Psoas muscle (tissue), 7 donors: ENCODE measurements at regions not wholly inside any gene's neighbourhood (a gene's known extent, or its start where the extent isn't known, plus 50 kb on each side); places are given as distances from the start of the nearest gene placed in this dataset.

Source experiments
- ATAC-seq, 4 donors: fragments of 200-7000 bp; cut with Tn5 transposase; one replicate each; pipeline ENCODE4 v1.9.1; 2020; ENCODE audit warnings: moderate library complexity in 3 of 4, mild to moderate bottlenecking in 2 of 4
- DNase-seq, 2 donors: peaks; one replicate each; pipeline ENCODE4 v3.0.0-alpha.2; 2020
- H3K27ac ChIP-seq: fragments of 200-600 bp; one replicate; pipeline ENCODE4 v1.8.0; 2022
- H3K27me3 ChIP-seq, 3 donors: fragments of 200-600 bp in 1 of 3; one replicate each; pipeline versions ENCODE4 v1.6.1 to v1.8.0; 2013 to 2022; ENCODE audit warnings: low read length in 2 of 3, mild to moderate bottlenecking in 2 of 3, moderate library complexity in 1 of 3; ENCODE audit not compliant: insufficient read depth in 3 of 3
- H3K36me3 ChIP-seq, 2 donors: fragments of 200-600 bp in 1 of 2; one replicate each; pipeline versions ENCODE4 v1.6.1 to v1.8.0; 2013 to 2022; ENCODE audit warnings: low read depth in 1 of 2, mild to moderate bottlenecking in 1 of 2, moderate library complexity in 1 of 2; ENCODE audit not compliant: insufficient read depth in 1 of 2
- H3K4me1 ChIP-seq: fragments of 200-600 bp; one replicate; pipeline ENCODE4 v1.8.0; 2022
- H3K4me3 ChIP-seq: fragments of 200-600 bp; one replicate; pipeline ENCODE4 v1.8.0; 2022; ENCODE audit warnings: mild to moderate bottlenecking
- H3K9me3 ChIP-seq: fragments of 200-600 bp; one replicate; pipeline ENCODE4 v1.8.0; 2022
- CTCF ChIP-seq: fragments of 200-600 bp; IDR thresholded peaks from one replicate; pipeline ENCODE4 v1.8.0; 2022; ENCODE audit warnings: antibody characterized with exemption
- WGBS, 3 donors: extraction: QIAGEN DNeasy Blood & Tissue Kit; methylation state at CpG; one replicate each; pipeline versions ENCODE4 v1.1.6 to v1.1.7; 2013; 5-methylcytosine and 5-hydroxymethylcytosine counted together
- intact Hi-C, 2 donors: fragments of 100-400 bp; cut with DNase I; formaldehyde crosslinking; loops; one replicate each; pipeline versions ENCODE4 v1.11.0 to v1.14.2; 2022
- donor health status: healthy with polysubstance abuse.
- donor health status: DM: no; HTN: no; CAD: no; lungs with moderate emphysema.
- donor health status: Bipolar disorder and iron deficiency.
- donor health status: healthy.
- donor health status: DM: yes; HTN: yes; CAD: no.
- donor health status: DM: no; HTN: no; CAD: no.
- donor health status: DM: yes; HTN: yes; CAD: no.

GRCh38 chr5:166083183-166083959, 2208.1 kb upstream of the WWC1 start:
- no peak for DNase-seq
- H3K36me3 ChIP-seq, result no peaks in the 10 kb centered on the region
- H3K27me3 ChIP-seq, result no peaks in the 10 kb centered on the region
- ATAC-seq, result no peak
- no peak for TF ChIP-seq CTCF
- H3K4me3 ChIP-seq, result no peak overlapping the region
- H3K9me3 ChIP-seq, result no peaks in the 10 kb centered on the region
- intact Hi-C loops, result no loop called here
- H3K27ac ChIP-seq, result no peak overlapping the region
- WGBS, 3 donors, result 28 to 34% (median 28%) methylated on average over 11 of the region's 11 CpGs
- no peaks in the 10 kb centered on the region for H3K4me1 ChIP-seq

- intact Hi-C loops, result no loop called here
- H3K36me3 ChIP-seq, result no peaks in the 10 kb centered on the region
- no peak for TF ChIP-seq CTCF
- ATAC-seq (no peak), DNase-seq (no peak)
- H3K4me1 ChIP-seq, result no peaks in the 10 kb centered on the region
- H3K27ac ChIP-seq, result no peak overlapping the region
- no peak overlapping the region for H3K4me3 ChIP-seq
- H3K27me3 ChIP-seq, result no peaks in the 10 kb centered on the region
- 74 to 82% (median 79%) methylated on average over 2 of the region's 2 CpGs for WGBS, 3 donors
- H3K9me3 ChIP-seq, result no peaks in the 10 kb centered on the region
Observed at GRCh38 chr5:166086568-166086967, 2204.9 kb upstream of the WWC1 start.

DNA sequence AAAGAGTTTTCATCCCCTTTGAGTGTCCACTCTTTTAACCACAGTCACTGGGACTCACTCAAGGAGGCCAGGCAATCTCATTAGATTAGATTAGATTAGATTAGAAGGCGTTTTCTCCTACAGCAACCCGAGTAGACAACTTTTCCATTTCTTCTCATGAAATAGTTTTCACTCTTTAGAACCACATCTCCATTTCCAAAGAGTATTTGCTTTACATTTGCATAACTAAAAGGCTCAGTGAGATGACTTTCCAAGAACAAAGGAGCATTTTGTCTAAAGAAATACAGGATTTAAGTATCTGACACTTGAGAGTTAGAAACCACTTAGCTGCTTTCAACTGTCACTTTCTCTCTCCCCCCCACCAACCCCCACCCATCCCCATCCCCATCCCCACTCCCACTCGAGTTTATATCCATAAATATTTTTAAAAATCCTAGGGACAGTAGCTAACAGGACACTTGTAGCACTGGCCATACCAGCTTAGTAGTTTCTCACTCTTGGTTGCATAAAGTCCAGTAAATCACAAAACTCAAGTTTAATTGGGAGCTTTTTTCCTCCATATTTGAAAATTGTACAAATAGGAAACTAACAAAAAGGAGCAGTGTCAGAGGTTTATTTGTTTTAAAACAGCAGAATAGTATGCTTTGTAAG, 2202.9 kb upstream of the WWC1 start:
- Histone ChIP-seq H3K4me1 (no peaks in the 10 kb centered on the region), H3K36me3 (no peaks in the 10 kb centered on the region), H3K27ac (no peak overlapping the region), H3K4me3 (no peak overlapping the region), H3K9me3 (no peaks in the 10 kb centered on the region), H3K27me3 (no peaks in the 10 kb centered on the region)
- 22 to 27% (median 24%) methylated on average over 3 of the region's 3 CpGs for WGBS, 3 donors
- ATAC-seq (no peak), DNase-seq (no peak)
- intact Hi-C loops, result no loop called here
- TF ChIP-seq CTCF, result no peak

DNA sequence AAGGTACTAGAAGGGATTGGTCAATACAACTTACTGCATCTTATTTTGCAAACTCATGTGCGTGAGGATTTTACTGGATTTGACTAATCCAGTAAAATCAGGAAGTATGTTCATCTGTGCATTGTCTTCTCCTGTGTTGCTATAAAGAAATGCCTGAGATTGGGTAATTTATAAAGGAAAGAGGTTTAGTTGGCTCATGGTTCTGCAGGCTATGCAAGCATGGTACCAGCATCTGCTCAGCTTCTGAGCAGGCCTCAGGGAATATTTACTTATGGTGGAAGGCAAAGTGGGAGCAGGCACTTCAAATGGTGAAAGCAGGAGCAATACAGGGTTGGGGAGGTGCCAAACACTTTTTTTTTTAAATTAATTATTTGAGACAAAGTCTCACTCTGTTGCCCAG, 2199.5 kb upstream of the WWC1 start:
- 98 to 100% (median 100%) methylated on average over 1 of the region's 1 CpG for WGBS, 3 donors
- no peaks in the 10 kb centered on the region for H3K36me3 ChIP-seq
- H3K9me3 ChIP-seq, result no peaks in the 10 kb centered on the region
- H3K27me3 ChIP-seq, result no peaks in the 10 kb centered on the region
- H3K4me3 ChIP-seq, result no peak overlapping the region
- no peak overlapping the region for H3K27ac ChIP-seq
- DNase-seq (no peak), ATAC-seq (no peak)
- H3K4me1 ChIP-seq, result no peaks in the 10 kb centered on the region
- intact Hi-C loops, result no loop called here
- no peak for TF ChIP-seq CTCF
